Stimulated activated CD4-positive, alpha-beta T cell treated with anti-CD3 and anti-CD28 coated beads, TNF-alpha, amount 100 ng/mL, for 1 hour (primary cell): ENCODE measurements at regions not wholly inside any gene's neighbourhood (a gene's known extent, or its start where the extent isn't known, plus 50 kb on each side); places are given as distances from the start of the nearest gene placed in this dataset.
"Not testable (repeated sequence)": the region's sequence is repeated elsewhere in the genome, so short reads cannot be mapped to it uniquely, and the experiment has no call there.

Source experiments
- DNase-seq, 3 donors: peaks; one replicate each; pipeline ENCODE4 v3.0.0-alpha.2; 2020; ENCODE audit warnings: low read depth in 3 of 3, low spot score in 1 of 3

DNA sequence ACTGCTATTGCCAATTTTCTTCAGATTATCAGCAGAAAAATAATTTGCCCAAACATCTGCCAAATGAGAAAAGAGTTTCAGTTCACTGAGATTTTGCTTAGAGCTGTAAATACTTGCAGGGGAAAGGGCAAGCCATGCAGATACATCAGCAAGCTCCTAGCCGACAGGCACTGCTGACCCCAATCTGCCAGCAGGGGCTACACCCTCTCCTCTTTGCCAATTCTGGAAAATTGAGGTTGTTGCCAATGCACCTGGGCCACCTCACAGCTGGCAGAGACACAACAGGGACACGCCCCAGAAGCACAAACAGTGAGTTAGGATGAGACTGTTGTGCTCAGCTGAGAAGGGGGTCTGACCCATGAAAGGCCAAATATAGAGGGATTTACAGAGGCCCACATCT, 129.5 kb upstream of the MYO3A start:
- no peak for DNase-seq

DNA sequence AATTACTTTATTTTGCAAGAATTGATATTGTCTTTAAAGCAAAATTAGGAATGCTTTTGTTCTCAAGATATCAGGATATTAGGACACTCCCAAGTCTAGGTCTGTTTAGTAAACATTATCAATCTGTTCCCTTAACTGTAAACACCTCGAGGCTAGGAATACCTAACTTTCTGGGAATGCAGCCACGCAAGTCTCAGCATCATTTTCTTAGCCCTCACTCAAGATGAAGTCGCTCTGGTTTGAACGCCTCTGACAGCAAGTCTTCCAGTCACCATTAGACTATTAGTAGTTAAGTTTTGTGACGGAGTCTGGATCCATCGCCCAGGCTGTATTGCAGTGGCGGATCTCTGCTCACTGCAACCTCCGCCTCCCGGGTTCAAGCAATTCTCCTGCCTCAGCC, 128.0 kb upstream of the MYO3A start:
- DNase-seq: no peak

DNA sequence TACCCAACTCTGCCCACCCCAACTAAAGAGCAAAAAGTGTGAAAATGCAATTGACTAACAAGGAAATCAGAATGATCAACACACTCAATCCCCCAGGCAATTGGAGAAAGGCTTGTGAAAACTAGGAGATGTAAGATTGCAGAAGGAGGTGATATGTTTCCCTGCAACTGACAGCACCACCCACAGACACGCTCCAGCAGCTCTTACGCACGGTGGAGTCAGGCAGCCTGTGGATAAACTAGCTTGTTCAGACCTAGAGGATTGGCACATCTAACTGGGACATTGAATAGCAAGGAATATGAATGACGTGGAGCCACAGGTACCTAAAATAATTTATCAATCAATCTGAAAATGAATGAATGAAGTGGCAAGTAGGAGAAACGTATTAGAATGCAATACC, 125.7 kb upstream of the MYO3A start:
- no peak for DNase-seq

DNA sequence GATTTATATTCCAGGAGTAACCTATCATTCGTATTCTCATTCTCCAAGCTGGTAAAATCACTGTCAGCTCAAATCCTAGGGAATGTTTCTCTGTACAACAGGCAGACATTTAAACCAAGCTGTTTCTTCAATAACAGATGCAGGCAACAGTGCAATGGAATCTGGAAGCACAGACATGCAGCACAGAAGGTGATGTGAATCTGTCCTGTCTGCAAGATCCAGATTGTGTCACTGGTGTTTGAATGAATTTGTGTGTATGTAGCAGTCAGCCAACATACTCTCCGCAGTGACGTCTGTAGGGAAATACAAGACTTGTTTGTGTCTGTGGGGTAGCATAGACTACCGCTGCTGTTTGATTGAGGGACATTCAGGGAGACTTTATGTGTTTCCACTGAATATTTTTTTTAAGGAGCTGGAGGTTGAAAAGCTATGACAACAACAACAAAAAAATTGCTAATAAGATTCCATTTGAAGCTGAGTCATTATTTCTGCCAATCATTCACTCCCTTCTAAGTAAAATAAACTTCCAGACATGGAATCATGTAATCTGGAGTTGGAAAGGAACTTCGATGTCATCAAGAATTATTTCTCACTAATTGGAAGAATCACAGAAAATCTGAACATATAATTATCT, 122.9 kb upstream of the MYO3A start:
- no peak for DNase-seq

DNA sequence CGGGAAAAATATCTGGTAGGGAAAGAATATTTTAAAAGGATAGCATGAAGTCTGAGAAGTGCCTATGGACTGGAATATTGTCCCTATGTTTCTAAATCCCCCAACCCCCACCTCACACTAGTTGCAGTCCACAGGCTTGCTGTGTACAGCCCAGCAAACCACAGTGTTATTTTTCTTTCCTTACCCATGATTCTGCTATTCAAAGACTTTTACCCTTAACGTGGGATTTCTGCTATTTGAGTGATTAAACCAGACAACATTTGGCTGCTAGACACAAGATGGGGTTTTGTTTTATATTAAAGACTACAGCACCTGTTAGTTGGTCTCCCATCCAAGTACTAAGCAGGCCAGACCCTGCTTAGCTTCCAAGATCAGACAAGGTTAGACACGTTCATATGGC, 120.5 kb upstream of the MYO3A start:
- no peak for DNase-seq

DNA sequence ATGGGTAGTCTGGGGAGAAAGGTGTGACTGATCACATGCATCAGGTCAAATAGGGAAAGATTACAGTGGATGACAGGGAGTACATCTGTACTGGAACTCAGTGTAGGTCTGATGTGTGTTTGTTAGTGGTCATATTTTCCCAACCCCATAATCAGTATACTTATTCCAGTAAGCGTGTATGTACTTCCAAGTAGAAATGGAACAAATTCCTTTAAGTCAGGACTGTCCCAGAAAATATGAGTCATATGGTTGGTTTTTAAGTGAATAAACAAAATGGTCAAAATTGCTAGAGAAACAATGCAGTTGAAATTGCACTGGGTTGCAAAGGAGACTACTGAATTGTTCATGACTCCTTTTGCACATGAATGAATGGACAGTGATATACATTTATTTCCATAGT, 118.8 kb upstream of the MYO3A start:
- no peak for DNase-seq

DNA sequence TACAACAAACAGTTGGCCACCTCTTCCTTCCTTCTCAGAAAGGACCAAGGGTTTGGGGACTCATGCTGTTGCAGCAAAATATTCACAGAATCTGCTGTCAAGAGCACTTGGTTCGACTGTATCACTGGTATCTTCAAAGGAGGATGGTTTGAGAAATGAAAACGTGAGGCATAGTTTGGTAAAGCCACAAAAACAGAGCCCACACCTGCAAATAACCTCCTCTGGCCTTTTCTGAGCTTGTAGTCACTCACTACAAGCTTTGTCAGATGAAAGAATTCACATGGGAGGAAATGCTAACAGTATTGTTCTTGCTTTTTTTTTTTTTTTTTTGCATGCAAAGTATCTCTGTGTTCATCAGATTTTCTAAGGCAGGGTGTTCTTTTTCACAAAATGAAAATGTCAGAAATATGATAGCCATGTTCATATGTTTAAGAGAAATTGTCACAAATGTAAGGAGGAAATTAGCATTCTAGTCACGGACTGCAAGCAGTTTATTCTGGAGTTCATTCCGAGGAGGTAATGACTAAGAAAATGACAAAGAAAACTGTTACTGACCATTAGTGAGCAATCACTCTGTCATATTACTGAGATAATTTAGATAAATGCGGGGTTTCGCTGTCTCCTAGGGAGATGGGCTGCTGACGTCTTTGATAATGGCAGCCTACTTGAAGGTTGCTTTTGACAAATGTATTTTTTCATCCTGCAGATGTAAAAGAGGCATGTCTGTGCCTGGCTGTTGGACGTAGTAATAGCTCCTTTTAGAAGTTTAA, 117.8 kb upstream of the MYO3A start:
- no peak for DNase-seq

DNA sequence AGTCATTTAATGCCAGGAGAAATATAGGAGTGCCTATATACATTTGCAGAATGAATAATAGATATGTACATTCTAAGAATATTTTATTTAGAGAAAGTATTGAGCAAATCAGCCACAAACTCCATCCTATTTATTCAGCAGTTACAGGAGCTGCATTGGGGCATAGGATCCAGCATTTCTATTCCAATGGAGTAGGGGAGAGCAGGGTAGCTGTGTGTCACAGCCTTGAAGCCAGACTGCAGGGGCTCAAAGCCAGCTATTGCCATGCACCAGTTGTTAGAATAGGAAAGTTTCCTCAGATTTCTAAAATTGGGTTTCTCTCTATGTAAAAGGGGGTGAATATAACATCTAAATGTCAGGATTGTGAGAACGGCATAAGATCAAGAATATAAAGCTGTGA, 116.8 kb upstream of the MYO3A start:
- no peak for DNase-seq

DNA sequence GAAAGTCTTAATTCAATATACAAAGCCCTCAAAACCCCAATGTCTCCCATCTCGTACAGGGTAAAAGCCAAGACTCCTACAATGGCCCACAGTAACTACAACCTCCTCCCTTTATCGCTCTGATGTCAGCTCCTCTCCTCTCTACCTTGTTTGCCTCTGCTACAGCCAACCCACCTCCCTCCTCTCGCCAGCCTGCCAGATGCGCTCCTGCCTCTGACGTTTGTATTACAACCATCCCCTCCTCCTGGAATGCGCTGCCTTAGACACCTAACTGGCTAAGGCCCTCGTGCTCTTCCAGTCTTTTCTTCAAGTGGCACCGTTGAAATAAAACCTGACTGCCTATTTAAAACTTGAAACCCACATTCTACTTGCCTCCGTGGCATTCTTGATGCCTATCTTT, 115.3 kb upstream of the MYO3A start:
- no peak for DNase-seq

DNA sequence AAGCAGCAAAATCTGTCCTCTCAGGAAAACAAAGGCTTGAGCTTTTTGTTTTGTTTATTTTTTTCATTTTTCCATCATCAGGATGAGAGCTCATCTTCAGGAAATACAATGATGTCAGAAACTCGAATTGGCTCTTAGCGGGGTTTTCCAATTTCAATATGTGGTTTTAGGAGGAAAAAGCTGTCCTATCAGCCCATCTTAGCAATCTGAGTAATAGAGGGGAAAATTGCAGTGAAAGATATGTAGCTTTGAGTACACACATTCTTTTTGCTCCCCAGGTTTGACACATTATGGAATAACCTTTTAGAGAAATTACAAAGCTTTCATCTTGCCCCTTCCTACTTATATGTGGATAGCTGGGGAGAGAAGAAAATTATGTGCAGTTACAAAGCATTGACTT, 113.6 kb upstream of the MYO3A start:
- DNase-seq: no peak

DNA sequence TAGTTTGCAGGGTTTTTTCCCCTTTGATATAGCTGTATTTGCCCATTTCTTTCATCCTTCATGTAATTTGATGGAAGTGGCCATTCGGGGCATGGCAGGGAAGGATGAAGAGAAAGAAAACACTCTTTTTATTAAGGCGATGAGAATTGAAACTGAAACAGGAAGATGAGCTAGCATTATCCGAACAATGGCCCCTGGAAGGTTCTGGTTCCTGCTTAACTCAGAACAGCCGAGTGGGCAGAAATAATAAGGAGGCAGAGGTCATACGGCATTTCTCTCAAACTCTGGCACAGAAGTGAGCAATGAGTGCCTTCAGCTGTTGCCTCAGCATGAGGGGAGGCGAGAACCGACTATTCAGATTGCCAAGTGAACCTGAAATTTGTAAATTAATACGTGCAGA, 113.2 kb upstream of the MYO3A start:
- DNase-seq: no peak

DNA sequence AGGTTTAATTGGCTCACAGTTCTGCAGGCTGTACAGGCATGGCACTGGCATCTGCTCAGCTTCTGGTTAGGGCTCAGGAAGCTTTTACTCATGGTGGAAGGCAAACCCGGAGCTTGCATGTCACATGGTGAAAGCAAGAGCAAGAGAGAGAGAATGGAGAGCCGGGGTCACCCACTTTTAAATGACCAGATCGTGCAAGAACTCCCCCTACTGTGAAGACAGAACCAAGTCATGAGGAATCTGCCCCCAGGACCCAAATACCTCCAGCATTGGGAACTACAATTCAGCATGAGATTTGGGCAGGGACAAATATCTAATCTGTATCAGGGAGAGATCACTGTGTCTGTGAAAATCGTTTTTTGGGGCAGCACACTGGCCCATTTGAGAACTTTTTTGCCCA, 110.0 kb upstream of the MYO3A start:
- DNase-seq: no peak

DNA sequence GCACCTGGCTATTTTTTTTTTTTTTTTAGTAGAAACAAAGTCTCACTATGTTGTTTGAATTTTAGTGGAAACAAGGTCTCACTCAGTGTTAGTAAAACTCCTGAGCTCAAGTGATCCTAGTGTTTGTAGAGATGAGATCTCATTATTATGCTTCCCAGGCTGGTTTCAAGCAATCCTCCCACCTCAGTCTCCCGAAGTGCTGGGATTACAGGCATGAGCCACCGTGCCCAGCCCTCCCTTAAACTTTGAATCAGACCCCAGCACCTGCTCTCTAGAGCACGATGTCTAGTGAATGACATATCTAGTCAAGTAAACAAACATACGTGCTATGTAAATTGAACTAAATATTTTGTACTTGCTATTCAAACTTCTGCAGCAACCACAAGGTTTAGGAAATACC, 105.6 kb upstream of the MYO3A start:
- DNase-seq: no peak

DNA sequence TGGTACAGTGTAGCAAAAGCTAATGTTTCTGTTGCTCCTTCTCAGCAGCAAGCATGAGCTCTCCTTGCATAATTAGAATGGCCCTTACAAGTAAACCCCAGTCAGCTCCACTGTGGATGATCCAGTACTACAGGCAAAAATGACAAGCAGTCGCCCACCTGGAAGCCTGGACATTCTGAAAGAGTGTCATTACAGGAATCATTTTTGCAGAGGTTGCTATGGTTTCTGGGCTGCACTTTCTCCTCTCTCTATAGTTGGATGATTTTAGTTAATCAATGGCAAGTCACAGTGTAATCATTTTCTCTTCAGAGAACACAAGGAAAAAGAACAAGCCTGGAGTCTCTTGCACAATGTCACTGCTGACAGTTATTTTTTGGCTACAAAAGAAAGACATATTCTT, 102.9 kb upstream of the MYO3A start:
- DNase-seq: no peak

DNA sequence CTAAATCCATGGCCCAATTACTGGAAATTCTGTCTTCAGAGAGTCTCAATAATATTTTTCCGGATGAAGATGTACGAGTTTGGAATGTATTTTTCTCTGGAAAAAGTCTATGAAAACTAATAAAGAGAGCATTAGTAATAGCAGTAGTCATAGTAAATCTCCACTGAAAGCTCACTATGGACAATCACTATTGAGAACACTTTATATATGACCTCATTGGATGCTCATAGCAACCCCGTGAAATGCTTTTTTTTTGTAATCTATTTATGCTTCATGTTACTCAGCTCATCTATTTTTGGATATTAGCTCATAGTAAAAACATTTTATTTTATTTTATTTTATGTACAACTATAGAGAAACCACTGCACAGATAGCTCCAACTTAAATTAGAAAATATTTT, 94.3 kb upstream of the MYO3A start:
- DNase-seq: no peak

DNA sequence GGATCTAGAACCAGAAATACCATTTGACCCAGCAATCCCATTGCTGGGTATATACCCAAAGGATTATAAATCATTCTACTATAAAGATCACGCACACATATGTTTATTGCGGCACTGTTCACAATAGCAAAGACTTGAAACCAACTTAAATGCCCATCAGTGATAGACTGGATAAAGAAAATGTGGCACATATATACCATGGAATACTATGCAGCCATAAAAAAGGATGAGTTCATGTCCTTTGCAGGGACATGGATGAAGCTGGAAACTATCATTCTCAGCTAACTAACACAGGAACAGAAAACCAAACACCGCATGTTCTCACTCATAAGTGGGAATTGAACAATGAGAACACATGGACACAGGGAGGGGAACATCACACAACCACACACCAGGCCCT, 93.2 kb upstream of the MYO3A start:
- DNase-seq: not testable (repeated sequence)

DNA sequence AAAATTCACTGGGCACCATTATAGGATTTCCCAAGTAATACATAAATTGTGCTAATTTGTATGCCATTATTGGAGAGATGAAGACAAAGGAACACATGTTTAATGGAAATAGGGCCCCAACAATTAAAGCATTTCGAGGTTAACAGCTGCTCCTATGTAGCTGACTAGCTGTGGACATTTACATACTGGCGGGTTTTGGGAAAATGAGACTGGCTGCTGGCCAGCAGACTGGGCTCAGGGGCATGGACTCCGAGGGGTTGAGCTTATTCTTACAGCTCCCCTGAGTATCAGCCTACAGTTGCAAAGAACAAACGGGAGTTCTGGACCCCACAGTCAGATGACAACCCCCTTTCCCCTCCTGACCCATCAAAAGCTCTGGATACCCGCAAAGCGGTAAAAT, 91.9 kb upstream of the MYO3A start:
- DNase-seq: no peak

DNA sequence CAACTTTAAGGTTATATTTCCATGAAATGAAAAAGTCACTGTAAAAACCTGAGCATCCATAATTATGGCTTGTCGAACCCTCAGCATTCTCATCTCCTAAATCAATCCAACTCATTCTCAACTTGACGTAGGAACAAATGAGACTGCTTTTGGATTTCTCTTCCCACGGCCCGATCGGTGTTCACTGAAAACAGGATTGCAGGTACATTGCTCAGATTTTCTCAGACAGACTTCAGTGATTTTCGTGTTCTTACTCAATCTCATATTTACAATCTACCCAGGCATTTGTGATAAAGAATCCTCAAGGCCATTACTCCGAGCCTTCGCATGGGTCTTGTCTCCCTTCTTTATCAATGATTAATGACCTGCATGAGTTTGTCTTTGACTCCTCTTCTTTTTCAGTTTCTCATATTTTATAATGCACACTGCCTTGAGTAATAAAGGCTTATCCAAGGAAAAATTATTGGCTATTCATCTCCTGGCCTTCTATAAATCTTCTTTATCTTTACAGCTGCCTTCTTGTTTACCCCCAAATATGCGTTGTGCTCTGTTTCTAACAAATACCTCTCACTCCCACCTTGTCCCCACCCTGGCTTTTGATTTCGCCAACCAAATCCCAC, 90.4 kb upstream of the MYO3A start:
- DNase-seq: no peak

DNA sequence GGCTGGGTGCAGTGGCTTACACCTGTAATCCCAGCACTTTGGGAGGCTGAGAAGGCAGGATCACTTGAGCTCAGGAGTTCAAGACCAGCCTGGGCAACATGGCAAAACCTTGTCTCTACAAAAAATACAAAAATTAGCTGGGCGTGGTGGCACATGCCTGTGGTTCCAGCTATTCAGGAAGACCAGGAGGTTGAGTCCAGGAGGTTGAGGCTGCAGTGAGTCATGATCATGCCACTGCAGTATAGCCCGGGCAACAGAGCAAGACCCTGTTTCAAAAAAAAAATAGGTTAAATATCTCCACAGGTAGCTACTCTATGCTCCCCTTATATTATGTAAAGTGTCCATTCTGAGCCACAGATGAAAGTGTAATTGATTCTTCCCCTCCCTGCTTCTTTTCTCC, 89.3 kb upstream of the MYO3A start:
- DNase-seq: not testable (repeated sequence)

DNA sequence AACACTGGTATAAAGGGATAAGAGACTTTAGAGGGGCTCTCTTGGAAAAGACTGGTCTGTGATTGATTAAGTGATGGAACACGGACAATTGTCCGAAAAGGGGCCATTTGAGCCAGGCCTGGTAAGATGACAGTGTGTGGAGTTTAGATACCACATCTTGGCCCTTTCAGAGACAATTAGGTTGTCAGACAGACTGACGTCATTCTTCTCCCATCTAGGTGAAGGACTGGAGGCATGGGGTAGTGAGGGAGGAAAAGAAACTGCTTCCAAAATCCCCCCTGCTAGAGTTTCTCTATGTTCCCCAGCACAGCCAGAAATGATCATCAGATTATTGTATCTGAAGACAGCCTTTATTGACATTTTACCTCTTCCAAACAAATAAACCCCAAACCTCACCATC, 84.8 kb upstream of the MYO3A start:
- no peak for DNase-seq

DNA sequence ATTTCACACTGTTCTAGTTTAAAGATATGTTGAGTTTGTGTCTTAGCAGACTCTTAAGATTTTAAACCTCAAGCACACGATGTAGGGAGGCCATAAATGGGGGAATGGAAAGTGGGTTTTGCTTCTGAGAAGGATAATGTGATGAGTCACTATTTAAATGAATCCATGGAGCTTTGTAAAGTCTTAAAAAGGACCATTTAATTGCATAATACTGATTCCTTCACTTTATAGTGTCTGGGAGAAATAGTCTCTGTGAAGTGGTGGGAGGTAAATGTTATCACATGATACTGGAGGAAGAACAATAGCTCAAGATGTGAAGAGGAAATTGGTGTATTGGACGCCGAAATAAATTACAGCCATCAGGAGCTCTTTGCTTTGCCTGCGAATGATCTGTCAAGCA, 84.0 kb upstream of the MYO3A start:
- DNase-seq: no peak

DNA sequence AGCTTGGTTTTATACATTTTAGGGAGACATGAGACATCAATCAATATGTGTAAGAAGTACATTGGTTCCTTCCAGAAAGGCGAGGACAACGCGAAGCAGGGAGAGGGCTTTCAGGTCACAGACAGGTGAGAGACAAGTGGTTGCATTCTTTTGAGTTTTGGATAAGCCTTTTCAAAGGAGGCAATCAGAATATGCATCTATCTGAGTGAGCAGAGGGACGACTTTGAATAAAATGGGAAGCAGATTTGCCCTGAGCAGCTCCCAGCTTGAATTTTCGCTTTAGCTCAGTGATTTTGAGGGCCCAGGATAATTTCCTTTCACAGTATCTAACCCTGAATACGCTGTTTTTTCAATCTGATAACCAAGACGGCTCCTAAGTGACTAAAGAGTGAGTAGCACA, 82.5 kb upstream of the MYO3A start:
- no peak for DNase-seq
